SK-N-SH (cell line): ENCODE measurements at regions not wholly inside any gene's neighbourhood (a gene's known extent, or its start where the extent isn't known, plus 50 kb on each side); places are given as distances from the start of the nearest gene placed in this dataset.

Experiments used
- CTCF ChIA-PET: fragments of 300-600, 350-600 bp; formaldehyde crosslinking; extraction: SDS; loops from one replicate; lab custom pipeline; 2021; lab: Yijun Ruan, JAX
- POLR2A ChIA-PET: fragments of 350-600 bp; sonication (Branson Sonifier 250); formaldehyde crosslinking; extraction: SDS; loops from one replicate; lab custom pipeline; 2020; ENCODE audit warnings: antibody characterized with exemption, inconsistent platforms; lab: Yijun Ruan, JAX
- DNase-seq: peaks from one replicate; pipeline ENCODE4 v3.0.0; 2012
- H2AFZ ChIP-seq: fragments of 200-600 bp; sonication (generic); 2 replicates; pipeline ENCODE4 v1.8.1; 2016; ENCODE audit warnings: antibody characterized with exemption, mild to moderate bottlenecking, low read depth
- H3F3A ChIP-seq: fragments of 200-600 bp; sonication (generic); replicated peaks from 2 replicates; pipeline ENCODE3; 2016; ENCODE audit warnings: antibody characterized with exemption, mild to moderate bottlenecking; ENCODE audit not compliant: insufficient read depth
- H3K27ac ChIP-seq, 2 experiments: fragments of 200-500 bp in 1 of 2; fragments of 200-600 bp in 1 of 2; sonication (Bioruptor generic) in 1 of 2; sonication (generic), shearing (Covaris generic) in 1 of 2; 2 replicates each; pipeline versions ENCODE4 v1.5.1 to v1.6.1; 2014 to 2016; ENCODE audit warnings: low read depth in 2 of 2, inconsistent platforms in 1 of 2, low read length in 1 of 2, mild to moderate bottlenecking in 1 of 2, mixed read lengths in 1 of 2
- H3K27me3 ChIP-seq: fragments of 200-600 bp; sonication (generic), shearing (Covaris generic); 2 replicates; pipeline ENCODE4 v1.6.1; 2016; ENCODE audit warnings: mixed run types; ENCODE audit not compliant: insufficient read depth
- H3K36me3 ChIP-seq, 2 experiments: fragments of 200-500 bp in 1 of 2; fragments of 200-600 bp in 1 of 2; sonication (Bioruptor generic) in 1 of 2; sonication (generic) in 1 of 2; replicated peaks in 1 of 2; 2 replicates each; pipeline versions ENCODE3 to v1.5.1; 2014 to 2016; ENCODE audit warnings: low read length in 1 of 2, mild to moderate bottlenecking in 1 of 2; ENCODE audit not compliant: insufficient read depth in 2 of 2, control insufficient read depth in 1 of 2
- H3K4me1 ChIP-seq, 2 experiments: fragments of 200-500 bp in 1 of 2; fragments of 200-600 bp in 1 of 2; sonication (Bioruptor generic) in 1 of 2; sonication (generic), shearing (Covaris generic) in 1 of 2; 2 replicates each; pipeline versions ENCODE4 v1.5.1 to v1.6.1; 2014 to 2016; ENCODE audit warnings: low read depth in 1 of 2, low read length in 1 of 2, mixed run types in 1 of 2; ENCODE audit not compliant: insufficient read depth in 2 of 2, control insufficient read depth in 1 of 2
- H3K4me2 ChIP-seq: fragments of 200-600 bp; sonication (generic), shearing (Covaris generic); 2 replicates; pipeline ENCODE4 v1.6.1; 2017; ENCODE audit warnings: mixed run types
- H3K4me3 ChIP-seq, 2 experiments: fragments of 200-500 bp in 1 of 2; fragments of 200-600 bp in 1 of 2; sonication (Bioruptor generic) in 1 of 2; sonication (generic), shearing (Covaris generic) in 1 of 2; 2 replicates each; pipeline versions ENCODE4 v1.5.1 to v1.8.1; 2014 to 2016; ENCODE audit warnings: low read depth in 2 of 2, inconsistent platforms in 1 of 2, low read length in 1 of 2, mild to moderate bottlenecking in 1 of 2, mixed read lengths in 1 of 2, moderate library complexity in 1 of 2
- H3K79me2 ChIP-seq: fragments of 200-600 bp; sonication (generic); 2 replicates; pipeline ENCODE4 v1.8.1; 2017; ENCODE audit warnings: mild to moderate bottlenecking; ENCODE audit not compliant: insufficient read depth
- H3K9ac ChIP-seq: fragments of 200-600 bp; sonication (generic); 2 replicates; pipeline ENCODE4 v1.6.1; 2017; ENCODE audit warnings: mixed run types
- H3K9me2 ChIP-seq: fragments of 200-600 bp; sonication (generic); 2 replicates; pipeline ENCODE4 v1.6.1; 2017; ENCODE audit warnings: mixed run types
- H3K9me3 ChIP-seq: fragments of 200-600 bp; sonication (generic); 2 replicates; pipeline ENCODE4 v1.6.1; 2017; ENCODE audit warnings: mixed run types, mild to moderate bottlenecking, moderate library complexity
- H4K20me1 ChIP-seq: fragments of 200-600 bp; sonication (generic); 2 replicates; pipeline ENCODE4 v1.6.1; 2017; ENCODE audit warnings: mild to moderate bottlenecking, mixed run types; ENCODE audit not compliant: insufficient read depth
- EP300 ChIP-seq, 2 experiments: IDR thresholded peaks; 2 replicates each; pipeline versions ENCODE4 v1.4.0 to v1.6.1; 2012; ENCODE audit warnings: borderline replicate concordance in 1 of 2, low read depth in 1 of 2, low read length in 1 of 2
- EZH2phosphoT487 ChIP-seq: fragments of 200-600 bp; sonication (generic); IDR thresholded peaks from 2 replicates; pipeline ENCODE4 v1.6.1; 2017; ENCODE audit warnings: low read depth, mixed run types, mild to moderate bottlenecking, antibody characterized with exemption, moderate library complexity, borderline replicate concordance
- FOSL2 ChIP-seq: IDR thresholded peaks from 2 replicates; pipeline ENCODE4 v1.4.0; 2012; ENCODE audit warnings: low read depth, mild to moderate bottlenecking, moderate library complexity, borderline replicate concordance
- FOXJ3 ChIP-seq: sonication (generic); formaldehyde crosslinking; IDR thresholded peaks from 2 replicates; pipeline ENCODE4 v1.5.1; 2020; ENCODE audit warnings: mild to moderate bottlenecking, missing genetic modification reagents
- FOXM1 ChIP-seq: IDR thresholded peaks from 2 replicates; pipeline ENCODE4 v1.4.0; 2012; ENCODE audit warnings: low read depth, mild to moderate bottlenecking
- GABPA ChIP-seq: IDR thresholded peaks from 2 replicates; pipeline ENCODE4 v1.4.0; 2012; ENCODE audit warnings: low read depth, mild to moderate bottlenecking
- JUND ChIP-seq: IDR thresholded peaks from 2 replicates; pipeline ENCODE4 v1.4.0; 2012
- MAX ChIP-seq: IDR thresholded peaks from 2 replicates; pipeline ENCODE4 v1.4.0; 2012; ENCODE audit warnings: low read depth
- MEF2A ChIP-seq: IDR thresholded peaks from 2 replicates; pipeline ENCODE4 v1.4.0; 2012; ENCODE audit warnings: low read depth, borderline replicate concordance
- MXI1 ChIP-seq: IDR thresholded peaks from 2 replicates; pipeline ENCODE4 v1.6.1; 2012; ENCODE audit warnings: mild to moderate bottlenecking, low read depth, low read length, improper control_type of control experiment
- NFIC ChIP-seq: IDR thresholded peaks from 2 replicates; pipeline ENCODE4 v1.4.0; 2012; ENCODE audit warnings: borderline replicate concordance
- PBX3 ChIP-seq: IDR thresholded peaks from 2 replicates; pipeline ENCODE4; 2012
- POLR2AphosphoS5 ChIP-seq: IDR thresholded peaks from 2 replicates; pipeline ENCODE4 v1.6.1; 2012; ENCODE audit warnings: low read depth, low read length
- RAD21 ChIP-seq: IDR thresholded peaks from 2 replicates; pipeline ENCODE4 v1.6.1; 2012; ENCODE audit warnings: mild to moderate bottlenecking, low read length
- RCOR1 ChIP-seq: fragments of 150-350 bp; IDR thresholded peaks from 2 replicates; pipeline ENCODE4 v1.6.1; 2017; ENCODE audit warnings: antibody characterized with exemption, low read length
- SMC3 ChIP-seq: IDR thresholded peaks from 2 replicates; pipeline ENCODE4 v1.6.1; 2012; ENCODE audit warnings: low read depth, low read length, improper control_type of control experiment
- TAF1 ChIP-seq: IDR thresholded peaks from 2 replicates; pipeline ENCODE4 v1.6.1; 2012; ENCODE audit warnings: low read depth, mild to moderate bottlenecking, low read length, moderate library complexity, borderline replicate concordance
- TCF12 ChIP-seq: IDR thresholded peaks from 2 replicates; pipeline ENCODE4 v1.4.0; 2012
- TEAD4 ChIP-seq: IDR thresholded peaks from 2 replicates; pipeline ENCODE4 v1.4.0; 2012; ENCODE audit warnings: mild to moderate bottlenecking, borderline replicate concordance; ENCODE audit not compliant: insufficient read depth
- USF1 ChIP-seq: IDR thresholded peaks from 2 replicates; pipeline ENCODE4 v1.4.0; 2012; ENCODE audit warnings: low read depth, borderline replicate concordance
- USF2 ChIP-seq: fragments of 150-350 bp; IDR thresholded peaks from 2 replicates; pipeline ENCODE4 v1.6.1; 2017; ENCODE audit warnings: antibody characterized with exemption, low read length, low read depth, borderline replicate concordance
- YY1 ChIP-seq: IDR thresholded peaks from 2 replicates; pipeline ENCODE4 v1.4.0; 2012; ENCODE audit warnings: low read depth, mild to moderate bottlenecking
- ZBTB33 ChIP-seq: IDR thresholded peaks from 2 replicates; pipeline ENCODE4 v1.4.0; 2012; ENCODE audit warnings: low read depth, borderline replicate concordance
- WGBS: methylation state at CpG from one replicate; pipeline ENCODE4 v1.1.6; 2017; ENCODE audit warnings: low lambda C conversion rate; 5-methylcytosine and 5-hydroxymethylcytosine counted together

- H3K27ac ChIP-seq: no peak overlapping the region
- H3K79me2 ChIP-seq: no peaks in the 10 kb centered on the region
- DNase-seq: no peak
- no peaks in the 10 kb centered on the region for H3K9me2 ChIP-seq
- CTCF ChIA-PET: no interaction called here
- H3K4me2 ChIP-seq: no peak overlapping the region
- H3K27me3 ChIP-seq: no peaks in the 10 kb centered on the region
- H4K20me1 ChIP-seq: no peaks in the 10 kb centered on the region
- H3K4me3 ChIP-seq: no peak overlapping the region
- no peaks in the 10 kb centered on the region for H3K36me3 ChIP-seq
- no peak overlapping the region for H3K9ac ChIP-seq
- no peaks in the 10 kb centered on the region for H3K4me1 ChIP-seq
- WGBS: 71% methylated on average over 1 of the region's 3 CpGs
- TF ChIP-seq JUND: no peak
- TF ChIP-seq TEAD4: no peak
- TF ChIP-seq USF2: no peak
- TF ChIP-seq RCOR1: no peak
- TF ChIP-seq FOSL2: no peak
- no peak for TF ChIP-seq EZH2phosphoT487
- TF ChIP-seq MEF2A: no peak
- TF ChIP-seq TAF1: no peak
- no peak for TF ChIP-seq GABPA
- no peak for TF ChIP-seq EP300 (IDR thresholded peaks at IDR 0.05; ENCODE audit: borderline replicate concordance in 1 of 2, low read depth in 1 of 2, low read length in 1 of 2)
- TF ChIP-seq PBX3: no peak
- TF ChIP-seq FOXM1: no peak
- no peak for TF ChIP-seq YY1
- no peak for TF ChIP-seq SMC3
- TF ChIP-seq FOXJ3 (CRISPR knock-in tag): no peak
- H2AFZ ChIP-seq: no peak overlapping the region
- H3F3A ChIP-seq: no peaks in the 10 kb centered on the region
- no peaks in the 10 kb centered on the region for H3K9me3 ChIP-seq
- POLR2A ChIA-PET: no interaction called here
Measured at GRCh38 chr4:95980877-95981360, 141.0 kb downstream of the PDHA2 start.

- no peak overlapping the region for H3K4me2 ChIP-seq
- no peaks in the 10 kb centered on the region for H4K20me1 ChIP-seq
- H3K27me3 ChIP-seq: no peaks in the 10 kb centered on the region
- no peaks in the 10 kb centered on the region for H3F3A ChIP-seq
- no peaks in the 10 kb centered on the region for H3K79me2 ChIP-seq
- no peaks in the 10 kb centered on the region for H3K36me3 ChIP-seq
- no peak for DNase-seq
- no peak overlapping the region for H3K27ac ChIP-seq
- no peak overlapping the region for H3K4me3 ChIP-seq
- no CpG with 5 or more reads among the region's 2 CpGs for WGBS
- no peak overlapping the region for H3K9ac ChIP-seq
- H3K4me1 ChIP-seq: no peaks in the 10 kb centered on the region
- POLR2A ChIA-PET: no interaction called here
- H3K9me3 ChIP-seq: no peaks in the 10 kb centered on the region
- H3K9me2 ChIP-seq: no peaks in the 10 kb centered on the region
- no peak overlapping the region for H2AFZ ChIP-seq
- CTCF ChIA-PET: no interaction called here
- TF ChIP-seq EZH2phosphoT487: no peak
- TF ChIP-seq SMC3: no peak
- no peak for TF ChIP-seq RAD21
- no peak for TF ChIP-seq ZBTB33
- TF ChIP-seq USF2: no peak
- no peak for TF ChIP-seq MAX
- TF ChIP-seq MEF2A: no peak
- no peak for TF ChIP-seq USF1
- no peak for TF ChIP-seq TAF1
- no peak for TF ChIP-seq TCF12
- no peak for TF ChIP-seq EP300 (IDR thresholded peaks at IDR 0.05; ENCODE audit: borderline replicate concordance in 1 of 2, low read depth in 1 of 2, low read length in 1 of 2)
- no peak for TF ChIP-seq MXI1
- TF ChIP-seq GABPA: no peak
- no peak for TF ChIP-seq NFIC
- no peak for TF ChIP-seq FOXJ3 (CRISPR knock-in tag)
- TF ChIP-seq POLR2AphosphoS5: no peak
Measured at GRCh38 chr4:95981591-95981990, 141.7 kb downstream of the PDHA2 start.
